GM23338 (cell line): ENCODE measurements at regions not wholly inside any gene's neighbourhood (a gene's known extent, or its start where the extent isn't known, plus 50 kb on each side); places are given as distances from the start of the nearest gene placed in this dataset.

ENCODE experiments used
- ATAC-seq: fragments of 200-7000 bp; cut with Tn5 transposase; 3 replicates; pipeline ENCODE4 v1.9.1; 2020
- DNase-seq: peaks from one replicate; pipeline ENCODE4 v3.0.0-alpha.2; 2015; ENCODE audit warnings: low spot score
- H2AFZ ChIP-seq: fragments of 200-600 bp; sonication (generic); 2 replicates; pipeline ENCODE4 v1.8.0; 2016; ENCODE audit warnings: antibody characterized with exemption, mild to moderate bottlenecking, moderate library complexity
- H3F3A ChIP-seq: fragments of 200-600 bp; sonication (generic); replicated peaks from 2 replicates; pipeline ENCODE4 v1.8.0; 2017; ENCODE audit warnings: antibody characterized with exemption, mixed run types, low read depth
- H3K27ac ChIP-seq: fragments of 200-600 bp; sonication (generic); 2 replicates; pipeline ENCODE4 v1.6.1; 2016; ENCODE audit warnings: low read depth
- H3K27me3 ChIP-seq: fragments of 200-600 bp; sonication (generic); 2 replicates; pipeline ENCODE4 v1.8.0; 2016; ENCODE audit warnings: mild to moderate bottlenecking, mixed run types, moderate library complexity; ENCODE audit not compliant: insufficient read depth
- H3K36me3 ChIP-seq: fragments of 200-600 bp; sonication (generic); 2 replicates; pipeline ENCODE4 v1.8.0; 2016; ENCODE audit warnings: mild to moderate bottlenecking; ENCODE audit not compliant: insufficient read depth
- H3K4me1 ChIP-seq: fragments of 200-600 bp; sonication (generic); 2 replicates; pipeline ENCODE4 v1.8.0; 2016; ENCODE audit warnings: mild to moderate bottlenecking, moderate library complexity; ENCODE audit not compliant: insufficient read depth
- H3K4me2 ChIP-seq: fragments of 200-600 bp; sonication (generic); 2 replicates; pipeline ENCODE4 v1.7.1; 2017; ENCODE audit warnings: mixed run types
- H3K4me3 ChIP-seq: fragments of 200-600 bp; sonication (generic); 2 replicates; pipeline ENCODE4 v1.6.1; 2016; ENCODE audit warnings: mixed run types
- H3K79me2 ChIP-seq: fragments of 200-600 bp; sonication (generic); replicated peaks from 2 replicates; pipeline ENCODE4 v1.8.0; 2017; ENCODE audit warnings: mild to moderate bottlenecking; ENCODE audit not compliant: insufficient read depth
- H3K9me2 ChIP-seq: fragments of 200-600 bp; sonication (generic); 2 replicates; pipeline ENCODE4 v1.8.0; 2017; ENCODE audit not compliant: insufficient read depth
- H4K20me1 ChIP-seq: fragments of 200-600 bp; sonication (generic); replicated peaks from 2 replicates; pipeline ENCODE4 v1.8.0; 2017; ENCODE audit warnings: mild to moderate bottlenecking; ENCODE audit not compliant: insufficient read depth
- H3K27ac Mint-ChIP-seq: 2 replicates; pipeline ENCODE4 v1.8.0; 2020; ENCODE audit warnings: inconsistent platforms, mild to moderate bottlenecking, moderate library complexity, mixed read lengths
- H3K27me3 Mint-ChIP-seq: 3 replicates; pipeline ENCODE4 v1.8.0; 2022; ENCODE audit warnings: low read depth, mild to moderate bottlenecking, moderate library complexity, mixed read lengths, inconsistent platforms; ENCODE audit not compliant: insufficient read depth, poor library complexity
- H3K36me3 Mint-ChIP-seq: 3 replicates; pipeline ENCODE4 v1.8.0; 2021; ENCODE audit warnings: low read depth, mild to moderate bottlenecking, inconsistent platforms, moderate library complexity, mixed read lengths
- H3K4me1 Mint-ChIP-seq: 3 replicates; pipeline ENCODE4 v1.8.0; 2020; ENCODE audit warnings: mild to moderate bottlenecking, inconsistent platforms, mixed read lengths
- H3K4me3 Mint-ChIP-seq: 3 replicates; pipeline ENCODE4 v1.8.0; 2021; ENCODE audit warnings: moderate library complexity, mild to moderate bottlenecking, inconsistent platforms, mixed read lengths
- H3K9me3 Mint-ChIP-seq: 3 replicates; pipeline ENCODE4 v1.8.0; 2020; ENCODE audit warnings: moderate library complexity, mild to moderate bottlenecking, inconsistent platforms, mixed read lengths
- CREB1 ChIP-seq: fragments of 250-450 bp; sonication (Bioruptor Pico); IDR thresholded peaks from 2 replicates; pipeline ENCODE4 v1.5.0; 2020; ENCODE audit warnings: low read depth, mild to moderate bottlenecking, moderate library complexity
- EZH2 ChIP-seq: fragments of 200-600 bp; sonication (generic); IDR thresholded peaks from one replicate; pipeline ENCODE4 v1.8.0; 2017; ENCODE audit warnings: antibody characterized with exemption, mild to moderate bottlenecking, low read depth; ENCODE audit not compliant: unreplicated experiment
- EZH2phosphoT487 ChIP-seq: fragments of 200-600 bp; sonication (generic); IDR thresholded peaks from one replicate; pipeline ENCODE4 v1.8.1; 2018; ENCODE audit warnings: antibody characterized with exemption; ENCODE audit not compliant: unreplicated experiment
- JUNB ChIP-seq: IDR thresholded peaks from one replicate; pipeline ENCODE4 v1.6.1; 2016; ENCODE audit warnings: antibody characterized with exemption; ENCODE audit not compliant: unreplicated experiment
- NANOG ChIP-seq: IDR thresholded peaks from 2 replicates; pipeline ENCODE4 v1.6.1; 2016; ENCODE audit warnings: antibody characterized with exemption, borderline replicate concordance
- POLR2AphosphoS5 ChIP-seq: IDR thresholded peaks from 2 replicates; pipeline ENCODE4 v1.6.1; 2016; ENCODE audit warnings: antibody characterized with exemption, low read depth
- STAT1 ChIP-seq: IDR thresholded peaks from one replicate; pipeline ENCODE4 v1.6.1; 2016; ENCODE audit warnings: antibody characterized with exemption; ENCODE audit not compliant: unreplicated experiment
- ZNF114 ChIP-seq: fragments of 250-450 bp; sonication (Bioruptor Pico); IDR thresholded peaks from 2 replicates; pipeline ENCODE4 v1.5.0; 2020; ENCODE audit warnings: mild to moderate bottlenecking, moderate library complexity
- ZNF331 ChIP-seq: fragments of 250-450 bp; sonication (Bioruptor Pico); IDR thresholded peaks from 2 replicates; pipeline ENCODE4 v1.5.0; 2020; ENCODE audit warnings: low read depth, mild to moderate bottlenecking, moderate library complexity
- TF ChIP-seq, protein P1 (sequence below): IDR thresholded peaks from 2 replicates; pipeline ENCODE4 v1.6.1; 2016; ENCODE audit warnings: antibody characterized with exemption
- TF ChIP-seq, protein P2 (sequence below): fragments of 250-450 bp; sonication (Bioruptor Pico); IDR thresholded peaks from 2 replicates; pipeline ENCODE4 v1.5.0; 2020; ENCODE audit warnings: mild to moderate bottlenecking, moderate library complexity
- TF ChIP-seq, protein P3 (sequence below), 2 experiments: fragments of 200-600 bp in 1 of 2; sonication (generic) in 1 of 2; conservative IDR thresholded peaks; 2 replicates each; pipeline versions ENCODE4 v1.5.1 to v1.6.1; 2016 to 2017; ENCODE audit warnings: antibody characterized with exemption in 2 of 2, low read depth in 2 of 2, mild to moderate bottlenecking in 2 of 2, moderate library complexity in 1 of 2
- TF ChIP-seq, protein P4 (sequence below): IDR thresholded peaks from one replicate; pipeline ENCODE4 v1.6.1; 2018; ENCODE audit warnings: antibody characterized with exemption; ENCODE audit not compliant: unreplicated experiment

DNA sequence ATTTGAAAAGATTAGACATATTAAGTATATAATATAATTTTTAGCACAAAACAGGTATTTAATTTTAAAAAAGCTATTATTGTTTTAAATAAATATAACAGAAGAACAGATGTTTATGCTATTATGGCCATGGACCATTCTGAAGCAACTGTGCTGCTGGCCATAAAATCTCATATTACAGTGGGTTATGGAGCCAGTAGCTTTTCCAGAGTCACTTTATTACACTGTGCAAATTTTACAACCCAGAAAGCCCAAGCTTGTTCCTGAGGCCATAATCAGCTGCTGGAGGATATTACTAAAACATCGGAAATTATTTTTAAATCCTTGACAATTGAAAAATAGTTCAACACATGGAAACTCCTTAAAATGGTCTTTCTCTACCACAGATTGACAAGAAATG lies 557.3 kb upstream of the KCNMB2 start:
- Histone ChIP-seq H3K4me1 (no peaks in the 10 kb centered on the region), H3F3A (no peaks in the 10 kb centered on the region), H3K27me3 (no peaks in the 10 kb centered on the region), H3K4me2 (no peak overlapping the region), H3K36me3 (no peaks in the 10 kb centered on the region), H3K4me3 (no peak overlapping the region), H2AFZ (no peak overlapping the region), H3K27ac (no peak overlapping the region), H3K79me2 (no peaks in the 10 kb centered on the region), H4K20me1 (no peaks in the 10 kb centered on the region), H3K9me2 (no peaks in the 10 kb centered on the region)
- Mint-ChIP-seq H3K4me1 (no peaks in the 10 kb centered on the region), H3K27me3 (no peaks in the 10 kb centered on the region), H3K9me3 (no peaks in the 10 kb centered on the region), H3K27ac (no peak overlapping the region), H3K4me3 (no peak overlapping the region), H3K36me3 (no peaks in the 10 kb centered on the region)
- ATAC-seq (no peak), DNase-seq (no peak)
- TF ChIP-seq ZNF114 (no peak), STAT1 (no peak), ZNF331 (CRISPR knock-in tag) (no peak), JUNB (no peak), CREB1 (CRISPR knock-in tag) (no peak), POLR2AphosphoS5 (no peak), EZH2 (no peak), EZH2phosphoT487 (no peak), NANOG (no peak)
- TF ChIP-seq, protein P1, sequence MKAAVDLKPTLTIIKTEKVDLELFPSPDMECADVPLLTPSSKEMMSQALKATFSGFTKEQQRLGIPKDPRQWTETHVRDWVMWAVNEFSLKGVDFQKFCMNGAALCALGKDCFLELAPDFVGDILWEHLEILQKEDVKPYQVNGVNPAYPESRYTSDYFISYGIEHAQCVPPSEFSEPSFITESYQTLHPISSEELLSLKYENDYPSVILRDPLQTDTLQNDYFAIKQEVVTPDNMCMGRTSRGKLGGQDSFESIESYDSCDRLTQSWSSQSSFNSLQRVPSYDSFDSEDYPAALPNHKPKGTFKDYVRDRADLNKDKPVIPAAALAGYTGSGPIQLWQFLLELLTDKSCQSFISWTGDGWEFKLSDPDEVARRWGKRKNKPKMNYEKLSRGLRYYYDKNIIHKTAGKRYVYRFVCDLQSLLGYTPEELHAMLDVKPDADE, result no peak
- TF ChIP-seq, protein P2, sequence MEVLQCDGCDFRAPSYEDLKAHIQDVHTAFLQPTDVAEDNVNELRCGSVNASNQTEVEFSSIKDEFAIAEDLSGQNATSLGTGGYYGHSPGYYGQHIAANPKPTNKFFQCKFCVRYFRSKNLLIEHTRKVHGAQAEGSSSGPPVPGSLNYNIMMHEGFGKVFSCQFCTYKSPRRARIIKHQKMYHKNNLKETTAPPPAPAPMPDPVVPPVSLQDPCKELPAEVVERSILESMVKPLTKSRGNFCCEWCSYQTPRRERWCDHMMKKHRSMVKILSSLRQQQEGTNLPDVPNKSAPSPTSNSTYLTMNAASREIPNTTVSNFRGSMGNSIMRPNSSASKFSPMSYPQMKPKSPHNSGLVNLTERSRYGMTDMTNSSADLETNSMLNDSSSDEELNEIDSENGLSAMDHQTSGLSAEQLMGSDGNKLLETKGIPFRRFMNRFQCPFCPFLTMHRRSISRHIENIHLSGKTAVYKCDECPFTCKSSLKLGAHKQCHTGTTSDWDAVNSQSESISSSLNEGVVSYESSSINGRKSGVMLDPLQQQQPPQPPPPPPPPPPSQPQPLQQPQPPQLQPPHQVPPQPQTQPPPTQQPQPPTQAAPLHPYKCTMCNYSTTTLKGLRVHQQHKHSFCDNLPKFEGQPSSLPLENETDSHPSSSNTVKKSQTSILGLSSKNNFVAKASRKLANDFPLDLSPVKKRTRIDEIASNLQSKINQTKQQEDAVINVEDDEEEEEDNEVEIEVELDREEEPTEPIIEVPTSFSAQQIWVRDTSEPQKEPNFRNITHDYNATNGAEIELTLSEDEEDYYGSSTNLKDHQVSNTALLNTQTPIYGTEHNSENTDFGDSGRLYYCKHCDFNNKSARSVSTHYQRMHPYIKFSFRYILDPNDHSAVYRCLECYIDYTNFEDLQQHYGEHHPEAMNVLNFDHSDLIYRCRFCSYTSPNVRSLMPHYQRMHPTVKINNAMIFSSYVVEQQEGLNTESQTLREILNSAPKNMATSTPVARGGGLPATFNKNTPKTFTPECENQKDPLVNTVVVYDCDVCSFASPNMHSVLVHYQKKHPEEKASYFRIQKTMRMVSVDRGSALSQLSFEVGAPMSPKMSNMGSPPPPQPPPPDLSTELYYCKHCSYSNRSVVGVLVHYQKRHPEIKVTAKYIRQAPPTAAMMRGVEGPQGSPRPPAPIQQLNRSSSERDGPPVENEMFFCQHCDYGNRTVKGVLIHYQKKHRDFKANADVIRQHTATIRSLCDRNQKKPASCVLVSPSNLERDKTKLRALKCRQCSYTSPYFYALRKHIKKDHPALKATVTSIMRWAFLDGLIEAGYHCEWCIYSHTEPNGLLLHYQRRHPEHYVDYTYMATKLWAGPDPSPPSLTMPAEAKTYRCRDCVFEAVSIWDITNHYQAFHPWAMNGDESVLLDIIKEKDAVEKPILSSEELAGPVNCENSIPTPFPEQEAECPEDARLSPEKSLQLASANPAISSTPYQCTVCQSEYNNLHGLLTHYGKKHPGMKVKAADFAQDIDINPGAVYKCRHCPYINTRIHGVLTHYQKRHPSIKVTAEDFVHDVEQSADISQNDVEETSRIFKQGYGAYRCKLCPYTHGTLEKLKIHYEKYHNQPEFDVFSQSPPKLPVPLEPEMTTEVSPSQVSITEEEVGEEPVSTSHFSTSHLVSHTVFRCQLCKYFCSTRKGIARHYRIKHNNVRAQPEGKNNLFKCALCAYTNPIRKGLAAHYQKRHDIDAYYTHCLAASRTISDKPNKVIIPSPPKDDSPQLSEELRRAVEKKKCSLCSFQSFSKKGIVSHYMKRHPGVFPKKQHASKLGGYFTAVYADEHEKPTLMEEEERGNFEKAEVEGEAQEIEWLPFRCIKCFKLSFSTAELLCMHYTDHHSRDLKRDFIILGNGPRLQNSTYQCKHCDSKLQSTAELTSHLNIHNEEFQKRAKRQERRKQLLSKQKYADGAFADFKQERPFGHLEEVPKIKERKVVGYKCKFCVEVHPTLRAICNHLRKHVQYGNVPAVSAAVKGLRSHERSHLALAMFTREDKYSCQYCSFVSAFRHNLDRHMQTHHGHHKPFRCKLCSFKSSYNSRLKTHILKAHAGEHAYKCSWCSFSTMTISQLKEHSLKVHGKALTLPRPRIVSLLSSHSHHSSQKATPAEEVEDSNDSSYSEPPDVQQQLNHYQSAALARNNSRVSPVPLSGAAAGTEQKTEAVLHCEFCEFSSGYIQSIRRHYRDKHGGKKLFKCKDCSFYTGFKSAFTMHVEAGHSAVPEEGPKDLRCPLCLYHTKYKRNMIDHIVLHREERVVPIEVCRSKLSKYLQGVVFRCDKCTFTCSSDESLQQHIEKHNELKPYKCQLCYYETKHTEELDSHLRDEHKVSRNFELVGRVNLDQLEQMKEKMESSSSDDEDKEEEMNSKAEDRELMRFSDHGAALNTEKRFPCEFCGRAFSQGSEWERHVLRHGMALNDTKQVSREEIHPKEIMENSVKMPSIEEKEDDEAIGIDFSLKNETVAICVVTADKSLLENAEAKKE (CRISPR knock-in tag), result no peak
- TF ChIP-seq, protein P3, sequence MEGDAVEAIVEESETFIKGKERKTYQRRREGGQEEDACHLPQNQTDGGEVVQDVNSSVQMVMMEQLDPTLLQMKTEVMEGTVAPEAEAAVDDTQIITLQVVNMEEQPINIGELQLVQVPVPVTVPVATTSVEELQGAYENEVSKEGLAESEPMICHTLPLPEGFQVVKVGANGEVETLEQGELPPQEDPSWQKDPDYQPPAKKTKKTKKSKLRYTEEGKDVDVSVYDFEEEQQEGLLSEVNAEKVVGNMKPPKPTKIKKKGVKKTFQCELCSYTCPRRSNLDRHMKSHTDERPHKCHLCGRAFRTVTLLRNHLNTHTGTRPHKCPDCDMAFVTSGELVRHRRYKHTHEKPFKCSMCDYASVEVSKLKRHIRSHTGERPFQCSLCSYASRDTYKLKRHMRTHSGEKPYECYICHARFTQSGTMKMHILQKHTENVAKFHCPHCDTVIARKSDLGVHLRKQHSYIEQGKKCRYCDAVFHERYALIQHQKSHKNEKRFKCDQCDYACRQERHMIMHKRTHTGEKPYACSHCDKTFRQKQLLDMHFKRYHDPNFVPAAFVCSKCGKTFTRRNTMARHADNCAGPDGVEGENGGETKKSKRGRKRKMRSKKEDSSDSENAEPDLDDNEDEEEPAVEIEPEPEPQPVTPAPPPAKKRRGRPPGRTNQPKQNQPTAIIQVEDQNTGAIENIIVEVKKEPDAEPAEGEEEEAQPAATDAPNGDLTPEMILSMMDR (conservative IDR thresholded peaks at IDR 0.05; ENCODE audit: low read depth in 2 of 2), result no peak
- TF ChIP-seq, protein P4, sequence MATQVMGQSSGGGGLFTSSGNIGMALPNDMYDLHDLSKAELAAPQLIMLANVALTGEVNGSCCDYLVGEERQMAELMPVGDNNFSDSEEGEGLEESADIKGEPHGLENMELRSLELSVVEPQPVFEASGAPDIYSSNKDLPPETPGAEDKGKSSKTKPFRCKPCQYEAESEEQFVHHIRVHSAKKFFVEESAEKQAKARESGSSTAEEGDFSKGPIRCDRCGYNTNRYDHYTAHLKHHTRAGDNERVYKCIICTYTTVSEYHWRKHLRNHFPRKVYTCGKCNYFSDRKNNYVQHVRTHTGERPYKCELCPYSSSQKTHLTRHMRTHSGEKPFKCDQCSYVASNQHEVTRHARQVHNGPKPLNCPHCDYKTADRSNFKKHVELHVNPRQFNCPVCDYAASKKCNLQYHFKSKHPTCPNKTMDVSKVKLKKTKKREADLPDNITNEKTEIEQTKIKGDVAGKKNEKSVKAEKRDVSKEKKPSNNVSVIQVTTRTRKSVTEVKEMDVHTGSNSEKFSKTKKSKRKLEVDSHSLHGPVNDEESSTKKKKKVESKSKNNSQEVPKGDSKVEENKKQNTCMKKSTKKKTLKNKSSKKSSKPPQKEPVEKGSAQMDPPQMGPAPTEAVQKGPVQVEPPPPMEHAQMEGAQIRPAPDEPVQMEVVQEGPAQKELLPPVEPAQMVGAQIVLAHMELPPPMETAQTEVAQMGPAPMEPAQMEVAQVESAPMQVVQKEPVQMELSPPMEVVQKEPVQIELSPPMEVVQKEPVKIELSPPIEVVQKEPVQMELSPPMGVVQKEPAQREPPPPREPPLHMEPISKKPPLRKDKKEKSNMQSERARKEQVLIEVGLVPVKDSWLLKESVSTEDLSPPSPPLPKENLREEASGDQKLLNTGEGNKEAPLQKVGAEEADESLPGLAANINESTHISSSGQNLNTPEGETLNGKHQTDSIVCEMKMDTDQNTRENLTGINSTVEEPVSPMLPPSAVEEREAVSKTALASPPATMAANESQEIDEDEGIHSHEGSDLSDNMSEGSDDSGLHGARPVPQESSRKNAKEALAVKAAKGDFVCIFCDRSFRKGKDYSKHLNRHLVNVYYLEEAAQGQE, result no peak
